ENCODE measurements at regions not wholly inside any gene's neighbourhood (a gene's known extent, or its start where the extent isn't known, plus 50 kb on each side); places are given as distances from the start of the nearest gene placed in this dataset.

DNA sequence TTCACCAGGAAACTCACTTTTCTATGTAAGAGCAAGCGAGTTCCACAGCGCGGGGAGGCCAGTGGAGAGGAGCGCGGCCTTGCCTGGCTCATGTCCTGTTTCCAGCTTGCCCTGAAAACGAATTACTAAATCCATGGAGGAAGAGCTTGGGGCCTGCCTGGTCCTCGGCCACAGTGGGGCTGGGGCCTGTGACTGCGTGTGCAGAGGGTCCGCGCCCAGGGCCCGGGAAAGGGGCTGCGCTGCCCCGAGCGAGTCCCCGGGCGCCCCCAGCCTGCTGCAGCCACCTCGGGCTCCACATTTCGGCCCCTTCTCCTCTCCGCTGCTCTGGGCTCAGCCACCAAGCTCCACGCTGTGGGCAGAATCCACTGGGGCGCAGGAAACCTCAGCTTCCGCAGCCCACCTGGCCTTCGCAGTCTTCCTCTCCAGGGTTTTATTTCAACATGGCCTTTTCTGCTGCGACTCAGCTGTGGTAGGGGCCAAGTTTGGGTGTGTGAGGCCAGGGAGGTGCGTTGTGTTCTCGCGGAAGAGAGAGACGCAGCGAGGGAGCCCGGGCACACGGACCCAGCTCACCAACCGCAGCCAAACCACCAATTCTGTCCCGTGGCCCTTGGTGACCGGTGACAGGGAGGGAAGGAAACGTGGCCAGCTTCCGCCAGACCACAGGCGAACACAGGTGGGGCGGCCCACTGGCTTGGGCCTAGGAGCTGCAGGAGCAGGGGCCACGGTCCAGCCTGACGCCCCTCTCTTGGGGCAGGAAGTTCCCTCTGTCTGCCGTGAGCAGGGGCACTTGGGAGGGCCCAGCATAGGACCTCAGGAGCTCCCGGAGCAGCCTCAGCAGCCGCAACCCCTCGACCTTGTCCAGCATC, 211.4 kb downstream of the ERMARD start:
- intact Hi-C loops (cut with DNase I) = loop anchor here in 1 of 4 donors (10.0 kb wide), 2 partner anchors 332 to 552 kb away; partner anchors contain the start of gene DLL1
- Histone ChIP-seq H3K4me1 (ENCODE audit: control insufficient read depth, insufficient read depth, low read length) (no peaks in the 10 kb centered on the region), H3K4me3 (ENCODE audit: low read length) (no peak overlapping the region), H3K27ac (ENCODE audit: low read length) (no peak overlapping the region), H3K27me3 (ENCODE audit: control insufficient read depth, insufficient read depth) (no peaks in the 10 kb centered on the region), H3K9me3 (ENCODE audit: control insufficient read depth, low read length) (no peaks in the 10 kb centered on the region)
- whole genome bisulfite sequencing = 93% methylated on average over 44 of the region's 44 CpGs
- ATAC-seq = no peak
- DNase-seq = no peak

DNA sequence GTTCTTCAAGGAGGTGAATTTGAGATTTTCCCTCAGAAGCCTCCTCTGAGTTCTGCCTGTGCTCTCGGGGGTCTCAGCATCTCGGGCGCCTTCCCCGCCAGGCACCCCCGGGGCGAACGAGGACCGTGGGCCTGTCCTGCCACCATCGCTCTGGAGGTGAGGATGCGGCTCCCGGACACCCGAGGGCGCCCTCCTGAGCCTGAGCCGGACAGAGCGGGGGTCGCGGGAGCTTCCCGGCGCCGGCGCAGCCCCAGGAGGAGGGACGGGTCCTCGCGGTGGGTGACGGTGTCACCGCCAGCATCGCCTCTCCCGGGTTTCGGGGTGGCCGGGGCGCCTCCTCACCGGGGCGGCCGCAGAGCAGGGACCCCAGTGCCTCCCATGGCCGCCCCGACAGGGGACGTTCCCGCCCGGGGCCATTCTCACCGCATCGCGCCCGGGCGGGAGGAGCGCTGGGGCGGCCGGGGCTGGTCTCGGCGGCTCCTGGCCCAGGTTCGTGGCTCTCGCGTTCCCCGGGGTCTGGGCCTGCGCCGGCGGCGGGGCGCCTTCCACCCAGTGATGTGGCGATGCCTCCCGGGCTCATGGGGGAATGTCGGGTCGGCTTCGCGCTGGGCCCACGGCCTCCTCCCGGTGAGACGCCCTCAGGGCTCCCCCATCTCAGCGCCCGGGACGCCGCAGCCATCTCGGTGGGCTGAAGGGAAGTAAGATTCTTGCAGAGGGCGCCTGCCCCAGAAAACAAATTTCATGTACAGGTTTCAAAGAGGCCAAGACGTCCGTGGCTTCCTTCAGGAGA, 210.5 kb downstream of the ERMARD start:
- 6% methylated on average over 75 of the region's 75 CpGs for WGBS
- Histone ChIP-seq H3K4me3 (ENCODE audit: low read length) (peak overlapping the region; percentile 54), H3K4me1 (ENCODE audit: control insufficient read depth, insufficient read depth, low read length) (no peaks in the 10 kb centered on the region), H3K9me3 (ENCODE audit: control insufficient read depth, low read length) (no peaks in the 10 kb centered on the region), H3K27ac (ENCODE audit: low read length) (no peak overlapping the region), H3K27me3 (ENCODE audit: control insufficient read depth, insufficient read depth) (no peaks in the 10 kb centered on the region)
- intact Hi-C loops (cut with DNase I) = loop anchor here in 1 of 4 donors (10.0 kb wide), 2 partner anchors 333 to 553 kb away; partner anchors contain the start of gene DLL1
- ATAC-seq = peak; percentile 80 to 82
- DNase-seq = peak in 2 of 3 donors; percentile 76 to 82

DNA sequence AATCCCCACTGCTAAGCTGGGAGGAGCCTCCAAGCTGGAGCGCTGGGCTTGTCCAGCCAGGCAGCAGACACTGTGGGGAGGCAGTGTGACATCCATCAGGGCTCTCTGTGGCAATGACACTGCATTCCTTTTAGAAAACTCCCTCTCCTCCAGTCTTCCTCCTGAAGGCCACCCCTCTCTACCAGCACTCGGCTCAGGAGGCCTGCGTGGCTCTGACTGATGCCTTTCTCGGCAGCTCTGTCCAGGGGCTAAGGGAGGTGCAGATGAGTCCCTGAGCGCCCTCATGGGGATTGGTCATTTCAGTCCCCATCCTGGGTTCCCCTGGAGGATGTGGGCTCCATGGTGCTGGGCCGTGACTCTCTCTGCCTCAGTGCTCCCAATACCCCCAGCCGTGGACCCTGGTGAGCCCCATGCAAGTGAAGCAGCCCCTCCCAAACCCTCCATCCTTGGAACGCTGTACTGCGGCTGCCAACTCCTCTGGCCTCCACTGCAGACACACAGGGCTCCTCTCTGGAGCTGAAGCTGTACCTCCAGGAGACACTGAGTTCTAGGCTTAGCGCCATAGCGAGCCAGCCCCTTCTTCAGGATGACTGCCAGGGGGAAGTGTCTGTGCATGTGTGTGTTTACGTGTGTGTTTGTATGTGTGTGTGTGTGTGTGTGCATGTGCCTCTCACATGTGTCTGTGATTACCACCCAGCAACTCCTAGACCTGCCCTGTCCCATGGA, 209.6 kb downstream of the ERMARD start:
- no peak overlapping the region for H3K4me3 ChIP-seq (ENCODE audit: low read length)
- ATAC-seq = no peak
- H3K4me1 ChIP-seq (ENCODE audit: control insufficient read depth, insufficient read depth, low read length) = no peaks in the 10 kb centered on the region
- no peak overlapping the region for H3K27ac ChIP-seq (ENCODE audit: low read length)
- H3K27me3 ChIP-seq (ENCODE audit: control insufficient read depth, insufficient read depth) = no peaks in the 10 kb centered on the region
- no peaks in the 10 kb centered on the region for H3K9me3 ChIP-seq (ENCODE audit: control insufficient read depth, low read length)
- intact Hi-C loops (cut with DNase I) = loop anchor here in 1 of 4 donors (10.0 kb wide), 2 partner anchors 334 to 554 kb away; partner anchors contain the start of gene DLL1
- DNase-seq = no peak
- WGBS = 91% methylated on average over 12 of the region's 12 CpGs

DNA sequence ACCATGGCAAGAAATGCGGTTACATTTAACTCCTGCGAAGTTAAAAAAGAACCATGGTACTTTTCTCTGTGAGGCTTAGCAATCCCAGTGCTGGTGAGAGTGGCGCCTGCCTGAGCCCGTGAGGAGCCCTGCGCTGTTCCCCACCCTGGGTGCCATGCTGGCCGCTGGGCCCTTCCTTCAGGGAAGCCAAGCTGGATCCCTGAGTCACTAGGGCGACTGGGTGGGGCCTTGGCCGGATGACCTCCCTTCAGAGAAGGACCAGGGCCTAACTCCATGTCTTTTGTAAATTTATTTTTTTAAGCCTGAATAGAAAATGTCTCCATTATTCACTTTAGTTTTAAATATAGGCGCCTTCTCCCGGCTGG, 209.1 kb downstream of the ERMARD start:
- intact Hi-C loops (cut with DNase I) = loop anchor here in 1 of 4 donors (10.0 kb wide), 2 partner anchors 334 to 554 kb away; partner anchors contain the start of gene DLL1
- no peak for ATAC-seq
- Histone ChIP-seq H3K27me3 (ENCODE audit: control insufficient read depth, insufficient read depth) (no peaks in the 10 kb centered on the region), H3K4me1 (ENCODE audit: control insufficient read depth, insufficient read depth, low read length) (no peaks in the 10 kb centered on the region), H3K27ac (ENCODE audit: low read length) (no peak overlapping the region), H3K4me3 (ENCODE audit: low read length) (no peak overlapping the region), H3K9me3 (ENCODE audit: control insufficient read depth, low read length) (no peaks in the 10 kb centered on the region)
- no peak for DNase-seq
- 92% methylated on average over 10 of the region's 10 CpGs for WGBS

DNA sequence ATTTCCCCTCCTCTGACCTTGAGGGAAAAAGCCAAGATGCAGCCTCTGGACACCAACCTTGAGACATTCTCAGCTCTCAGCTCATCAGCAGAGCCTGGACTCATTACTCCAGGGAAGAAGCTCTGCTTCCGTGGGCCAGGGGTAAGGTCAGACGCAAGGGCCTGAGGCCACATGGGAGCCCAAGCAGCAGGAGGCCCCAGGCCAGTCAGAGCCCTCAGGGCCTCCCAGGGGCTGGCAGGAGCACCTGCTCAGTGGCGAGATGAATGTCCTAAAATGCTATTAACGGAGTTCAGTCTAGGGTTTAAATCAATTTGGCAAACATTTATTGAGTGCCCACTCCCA, 208.6 kb downstream of the ERMARD start:
- ATAC-seq = no peak
- no peak for DNase-seq
- Histone ChIP-seq H3K27me3 (ENCODE audit: control insufficient read depth, insufficient read depth) (no peaks in the 10 kb centered on the region), H3K4me1 (ENCODE audit: control insufficient read depth, insufficient read depth, low read length) (no peaks in the 10 kb centered on the region), H3K4me3 (ENCODE audit: low read length) (no peak overlapping the region), H3K9me3 (ENCODE audit: control insufficient read depth, low read length) (no peaks in the 10 kb centered on the region), H3K27ac (ENCODE audit: low read length) (no peak overlapping the region)
- WGBS = 95% methylated on average over 4 of the region's 4 CpGs
- intact Hi-C loops (cut with DNase I) = loop anchor here in 1 of 4 donors (10.0 kb wide), 2 partner anchors 335 to 555 kb away; partner anchors contain the start of gene DLL1

DNA sequence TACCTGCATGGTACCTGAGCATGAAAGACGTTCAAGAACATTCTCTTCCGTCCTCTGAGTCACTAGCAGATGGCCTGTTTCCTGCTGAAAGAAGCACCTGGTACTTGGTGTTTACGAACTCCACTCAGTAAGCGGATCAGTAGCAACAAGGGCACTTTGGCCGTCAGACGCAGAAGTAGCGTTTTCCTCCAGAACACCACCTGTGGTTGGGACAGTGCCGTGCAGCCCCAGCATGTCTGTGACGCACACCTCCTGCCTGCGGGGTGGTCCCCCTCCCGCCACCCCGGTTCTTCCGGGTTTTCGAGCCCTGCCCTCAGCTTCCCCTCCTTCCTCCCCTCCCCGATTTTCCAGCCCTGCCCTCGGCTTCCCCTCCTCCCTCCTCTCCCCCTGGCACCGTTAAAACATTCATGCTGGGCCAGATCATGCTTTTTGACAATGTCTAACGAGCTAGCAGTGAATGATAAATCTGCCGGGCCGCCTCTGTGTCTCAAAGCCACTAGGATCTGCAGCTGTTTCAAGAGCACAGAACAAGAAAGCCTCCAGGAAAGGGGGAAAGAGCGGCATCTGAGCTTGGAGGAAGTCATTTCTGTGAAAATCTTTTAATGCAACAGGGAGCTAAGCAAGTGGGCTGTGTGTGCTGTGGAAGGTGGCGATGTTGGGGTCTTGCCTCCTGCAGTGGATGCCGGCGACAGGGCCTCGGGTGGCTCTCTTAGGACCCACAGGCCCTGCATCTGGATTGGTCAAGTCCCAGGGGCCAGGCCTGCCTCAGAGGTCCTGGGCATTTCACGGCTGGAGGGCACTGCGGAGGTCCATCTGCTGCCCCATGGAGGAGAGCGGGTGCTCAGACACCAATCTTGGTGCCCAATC, 207.9 kb downstream of the ERMARD start:
- Histone ChIP-seq H3K4me1 (ENCODE audit: control insufficient read depth, insufficient read depth, low read length) (no peaks in the 10 kb centered on the region), H3K9me3 (ENCODE audit: control insufficient read depth, low read length) (no peaks in the 10 kb centered on the region), H3K27ac (ENCODE audit: low read length) (no peak overlapping the region), H3K27me3 (ENCODE audit: control insufficient read depth, insufficient read depth) (no peaks in the 10 kb centered on the region), H3K4me3 (ENCODE audit: low read length) (no peak overlapping the region)
- peak in 1 of 2 donors; percentile 15 for ATAC-seq
- intact Hi-C loops (cut with DNase I) = loop anchor here in 2 of 4 donors (10.0 kb wide), 2 partner anchors 335 to 555 kb away; partner anchors contain the start of gene DLL1 (in 2 of the 2)
- DNase-seq = no peak
- 56% methylated on average over 28 of the region's 28 CpGs for WGBS

DNA sequence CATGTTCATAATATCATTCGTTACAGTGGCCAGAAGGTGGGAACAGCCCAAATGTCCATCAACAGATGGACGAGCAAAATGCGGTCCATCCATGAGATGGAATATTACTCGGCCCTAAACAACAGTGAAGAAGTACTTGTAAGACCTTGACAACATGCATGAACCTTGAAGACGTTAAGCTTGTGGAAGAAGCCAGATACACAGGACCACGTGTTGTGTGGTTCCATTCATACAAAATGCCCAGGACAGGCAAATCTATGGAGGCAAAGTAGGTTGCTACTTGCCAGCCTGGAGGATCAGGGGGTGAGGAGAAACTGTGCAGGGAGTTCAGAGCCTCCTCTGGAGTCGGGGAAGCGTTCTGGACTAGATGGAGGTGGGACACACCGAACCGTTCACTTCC, 207.1 kb downstream of the ERMARD start:
- H3K27ac ChIP-seq (ENCODE audit: low read length) = no peak overlapping the region
- no peak overlapping the region for H3K4me3 ChIP-seq (ENCODE audit: low read length)
- no peaks in the 10 kb centered on the region for H3K4me1 ChIP-seq (ENCODE audit: control insufficient read depth, insufficient read depth, low read length)
- ATAC-seq (no peak), DNase-seq (no peak)
- intact Hi-C loops (cut with DNase I) = loop anchor here in 1 of 4 donors (10.0 kb wide), 1 partner anchor 336 kb away; the partner anchor contains the start of gene DLL1
- 95% methylated on average over 10 of the region's 10 CpGs for WGBS
- H3K9me3 ChIP-seq (ENCODE audit: control insufficient read depth, low read length) = no peaks in the 10 kb centered on the region
- no peaks in the 10 kb centered on the region for H3K27me3 ChIP-seq (ENCODE audit: control insufficient read depth, insufficient read depth)

DNA sequence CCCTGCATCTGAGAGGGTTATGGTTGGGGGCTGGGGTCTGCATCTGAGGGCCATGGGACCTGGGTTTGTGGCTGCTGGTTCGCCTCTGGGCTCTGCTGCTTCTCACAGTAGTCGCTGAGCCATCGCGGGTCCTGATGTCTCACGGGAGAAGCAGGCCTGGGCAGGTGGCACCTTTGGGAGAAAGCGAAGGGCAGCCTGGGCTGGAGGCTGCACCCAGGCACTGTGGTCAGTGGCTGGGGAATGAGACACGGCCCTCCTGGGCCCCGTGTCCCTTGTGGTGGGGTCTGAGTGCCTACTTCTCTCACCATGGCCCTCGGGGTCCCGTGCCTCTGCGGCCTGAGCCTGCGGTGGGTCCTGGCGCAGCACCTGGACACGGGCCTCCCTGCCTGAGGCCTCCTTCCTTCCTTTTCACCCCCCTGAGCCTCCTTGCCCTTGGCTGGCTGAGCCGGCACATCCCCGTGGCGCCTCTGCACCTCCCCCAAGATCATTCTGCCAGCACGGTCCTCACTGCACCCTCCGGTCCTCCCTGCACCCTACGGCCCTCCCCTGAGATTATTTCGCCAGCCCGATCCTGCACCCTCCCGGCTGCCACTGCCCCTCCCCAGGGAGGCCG, 206.0 kb downstream of the ERMARD start:
- Histone ChIP-seq H3K27ac (ENCODE audit: low read length) (no peak overlapping the region), H3K27me3 (ENCODE audit: control insufficient read depth, insufficient read depth) (no peaks in the 10 kb centered on the region), H3K4me3 (ENCODE audit: low read length) (no peak overlapping the region), H3K9me3 (ENCODE audit: control insufficient read depth, low read length) (no peaks in the 10 kb centered on the region), H3K4me1 (ENCODE audit: control insufficient read depth, insufficient read depth, low read length) (no peaks in the 10 kb centered on the region)
- ATAC-seq (no peak), DNase-seq (peak in 1 of 3 donors; percentile 48)
- intact Hi-C loops (cut with DNase I) = loop anchor here in 1 of 4 donors (10.0 kb wide), 1 partner anchor 337 kb away; the partner anchor contains the start of gene DLL1
- 88% methylated on average over 24 of the region's 24 CpGs for WGBS

DNA sequence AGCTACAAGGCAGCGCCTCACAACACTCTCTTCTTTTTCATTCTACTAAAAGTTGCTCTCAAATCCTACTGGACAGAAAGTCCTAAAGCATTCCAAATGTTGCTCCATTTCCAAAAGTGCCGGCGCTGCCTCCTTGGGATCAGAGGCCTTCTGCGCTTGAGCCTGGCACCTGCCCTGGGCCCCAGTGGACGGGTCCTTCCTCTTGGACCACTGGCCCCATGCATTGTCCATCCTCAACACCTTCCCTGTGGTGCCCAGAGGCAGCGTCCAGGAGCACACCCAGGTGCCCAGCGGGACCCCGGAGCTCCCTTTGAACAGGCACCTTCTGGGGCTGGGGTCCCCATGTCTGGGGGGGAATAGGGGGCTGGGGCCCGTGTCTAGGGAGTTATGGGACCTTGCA, 205.2 kb downstream of the ERMARD start:
- intact Hi-C loops (cut with DNase I) = loop anchor here in 1 of 4 donors (10.0 kb wide), 1 partner anchor 338 kb away; the partner anchor contains the start of gene DLL1
- ATAC-seq (no peak), DNase-seq (peak in 1 of 3 donors; percentile 40)
- Histone ChIP-seq H3K27ac (ENCODE audit: low read length) (no peak overlapping the region), H3K9me3 (ENCODE audit: control insufficient read depth, low read length) (no peaks in the 10 kb centered on the region), H3K27me3 (ENCODE audit: control insufficient read depth, insufficient read depth) (no peaks in the 10 kb centered on the region), H3K4me1 (ENCODE audit: control insufficient read depth, insufficient read depth, low read length) (no peaks in the 10 kb centered on the region), H3K4me3 (ENCODE audit: low read length) (no peak overlapping the region)
- WGBS = 94% methylated on average over 9 of the region's 9 CpGs

Measured in right cardiac atrium (tissue), 5 donors.